DLD1 (cell line): ENCODE measurements at regions not wholly inside any gene's neighbourhood (a gene's known extent, or its start where the extent isn't known, plus 50 kb on each side); places are given as distances from the start of the nearest gene placed in this dataset.

Source experiments
- in situ Hi-C: cut with HindIII; loops from 2 replicates; pipeline ENCODE4 v1.10.0; 2017; ENCODE audit warnings: low sequenced_read_pairs

DNA sequence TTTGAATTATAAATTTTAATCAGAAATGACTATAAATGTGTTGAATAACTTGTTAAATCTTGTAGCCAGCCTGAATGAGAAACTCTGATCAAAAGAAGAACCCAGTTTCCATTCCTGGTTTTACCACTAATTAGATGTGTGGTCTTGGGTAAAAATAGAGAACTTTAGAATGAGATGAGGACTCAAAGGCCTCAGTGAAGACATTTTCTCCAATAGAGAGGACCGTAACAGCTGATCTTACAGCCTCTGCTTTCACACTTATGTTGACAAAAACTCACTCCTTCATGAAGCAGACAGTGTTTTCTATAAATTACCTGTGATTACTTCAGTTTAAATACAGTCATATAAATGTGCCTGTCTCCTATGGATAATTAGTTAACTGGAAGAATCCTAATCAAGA, 200.1 kb upstream of the MEOX2 start:
- in situ Hi-C loops: no loop called here

DNA sequence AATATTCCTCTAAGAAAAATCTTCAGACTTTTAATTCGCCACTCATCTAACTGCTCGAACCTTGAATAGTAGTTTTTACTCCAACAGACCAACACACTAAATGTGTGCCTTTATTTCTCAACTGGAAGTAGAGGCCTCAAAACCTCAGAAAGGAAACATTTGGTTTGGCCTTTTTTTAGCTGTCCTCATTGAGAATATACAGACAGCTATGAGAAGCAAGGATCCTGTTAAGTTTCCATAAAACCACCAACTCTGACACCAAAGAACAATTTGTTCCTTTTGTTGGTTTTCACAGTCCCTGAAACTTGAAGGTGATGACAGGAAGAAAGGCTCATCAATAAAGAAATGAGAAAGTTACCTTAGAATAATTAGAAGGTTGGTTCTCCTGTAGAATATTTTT, 199.2 kb upstream of the MEOX2 start:
- in situ Hi-C loops: no loop called here

- in situ Hi-C loops: no loop called here
Observed at GRCh38 chr7:15874774-15875173, 188.3 kb upstream of the MEOX2 start.

GRCh38 chr7:15870347-15870746, 183.9 kb upstream of the MEOX2 start:
- in situ Hi-C loops: no loop called here

- in situ Hi-C loops: no loop called here
Observed at GRCh38 chr7:15867441-15867840, 181.0 kb upstream of the MEOX2 start.

DNA sequence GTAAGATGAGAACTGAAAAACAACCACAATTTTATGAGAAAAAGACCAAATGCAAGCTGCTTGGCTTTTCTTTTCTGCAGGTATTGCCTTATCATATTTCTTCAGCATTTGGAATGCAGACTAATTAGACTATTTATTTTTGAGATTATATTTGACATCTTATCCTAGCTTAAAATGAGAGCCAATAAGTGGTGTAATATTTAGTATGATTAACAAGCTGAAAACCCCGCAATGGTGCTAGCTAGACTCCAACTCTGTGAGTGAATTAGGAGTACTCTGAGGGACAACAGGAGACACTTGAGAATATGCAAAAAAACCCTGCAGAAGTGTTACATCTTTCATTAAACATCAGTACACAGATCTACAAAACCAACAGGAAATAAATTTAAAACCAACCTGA, 180.3 kb upstream of the MEOX2 start:
- in situ Hi-C loops: no loop called here

- in situ Hi-C loops: no loop called here
Observed at GRCh38 chr7:15864626-15864991, 178.1 kb upstream of the MEOX2 start.

- in situ Hi-C loops: no loop called here
Observed at GRCh38 chr7:15863951-15864625, 177.6 kb upstream of the MEOX2 start.

- in situ Hi-C loops: no loop called here
Observed at GRCh38 chr7:15862781-15863165, 176.3 kb upstream of the MEOX2 start.

DNA sequence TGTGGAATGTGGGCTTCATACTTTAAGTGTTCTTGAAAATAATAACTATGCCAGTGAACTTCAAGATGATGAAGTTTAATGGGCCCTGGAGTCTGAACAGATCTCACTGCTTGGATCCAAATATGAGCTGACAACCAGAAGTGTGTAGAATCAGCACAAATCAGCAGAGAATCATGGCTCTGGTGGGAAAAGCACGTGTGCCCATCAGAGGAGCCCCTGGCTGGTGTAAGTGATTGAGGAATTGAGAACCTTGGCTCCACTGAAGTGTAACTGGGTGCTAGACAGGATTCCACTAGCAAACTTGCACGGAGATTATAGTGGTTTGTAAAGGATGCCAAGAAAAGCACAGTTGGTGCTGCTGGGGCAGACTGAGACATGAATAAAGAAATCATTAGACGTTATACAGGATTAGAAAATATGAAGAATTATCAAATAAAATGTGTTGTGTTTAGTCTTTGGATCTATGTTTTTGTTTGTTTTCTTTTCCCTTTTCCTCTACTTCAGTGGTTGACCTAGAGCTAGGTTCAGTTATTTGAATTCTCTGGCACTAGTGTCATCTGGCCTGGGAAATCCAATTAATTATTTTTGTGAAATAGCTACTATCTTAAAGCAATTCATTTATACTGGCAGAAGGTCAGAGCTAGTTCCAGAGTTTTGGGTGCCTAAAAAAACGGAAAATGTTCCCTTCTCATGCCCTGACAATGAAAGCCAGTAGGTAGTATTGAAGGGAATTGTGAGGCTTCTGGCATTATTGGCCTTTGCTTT, 175.7 kb upstream of the MEOX2 start:
- in situ Hi-C loops: no loop called here

GRCh38 chr7:15860264-15860949, 173.9 kb upstream of the MEOX2 start:
- in situ Hi-C loops: no loop called here

DNA sequence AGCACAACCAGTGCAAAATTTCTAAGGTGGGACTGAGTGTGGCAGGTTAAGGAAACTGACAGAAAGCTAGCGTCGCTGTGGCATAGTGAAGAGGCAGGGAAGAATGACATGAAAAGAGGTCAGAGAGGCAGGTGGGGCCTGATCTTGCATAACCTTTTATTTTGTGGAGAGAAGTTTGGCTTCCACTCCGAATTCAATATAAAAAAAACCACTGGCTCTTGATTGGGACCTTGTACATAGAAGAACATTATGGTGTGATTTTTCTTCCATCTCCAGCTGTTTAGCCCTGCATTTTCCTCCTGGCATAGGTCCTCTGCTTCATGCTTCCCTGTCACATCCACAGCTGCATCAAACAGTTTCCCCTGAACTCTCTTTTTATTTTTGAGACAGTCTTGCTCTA, 170.5 kb upstream of the MEOX2 start:
- in situ Hi-C loops: no loop called here

DNA sequence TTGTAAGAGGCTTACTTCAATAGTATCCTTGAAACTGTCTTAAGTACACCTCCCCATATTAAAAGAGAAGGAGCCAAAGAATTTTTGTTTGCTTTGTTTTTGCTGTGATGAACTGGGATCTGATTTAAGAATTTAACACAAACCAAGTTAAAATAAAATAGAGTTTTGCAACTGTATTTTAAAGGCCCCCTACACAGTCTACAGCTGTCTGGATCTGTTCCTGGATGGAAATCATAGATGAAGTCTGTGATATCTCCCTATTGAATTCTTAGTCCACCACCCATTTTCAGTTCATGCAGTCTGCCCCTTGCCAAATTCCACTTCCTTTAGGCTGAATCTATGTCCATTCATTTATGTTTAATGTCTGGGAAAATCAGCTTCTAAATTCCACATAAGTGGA, 169.8 kb upstream of the MEOX2 start:
- in situ Hi-C loops: no loop called here

- in situ Hi-C loops: no loop called here
Observed at GRCh38 chr7:15855525-15856109, 169.1 kb upstream of the MEOX2 start.

- in situ Hi-C loops: no loop called here
Observed at GRCh38 chr7:15854841-15855524, 168.5 kb upstream of the MEOX2 start.

DNA sequence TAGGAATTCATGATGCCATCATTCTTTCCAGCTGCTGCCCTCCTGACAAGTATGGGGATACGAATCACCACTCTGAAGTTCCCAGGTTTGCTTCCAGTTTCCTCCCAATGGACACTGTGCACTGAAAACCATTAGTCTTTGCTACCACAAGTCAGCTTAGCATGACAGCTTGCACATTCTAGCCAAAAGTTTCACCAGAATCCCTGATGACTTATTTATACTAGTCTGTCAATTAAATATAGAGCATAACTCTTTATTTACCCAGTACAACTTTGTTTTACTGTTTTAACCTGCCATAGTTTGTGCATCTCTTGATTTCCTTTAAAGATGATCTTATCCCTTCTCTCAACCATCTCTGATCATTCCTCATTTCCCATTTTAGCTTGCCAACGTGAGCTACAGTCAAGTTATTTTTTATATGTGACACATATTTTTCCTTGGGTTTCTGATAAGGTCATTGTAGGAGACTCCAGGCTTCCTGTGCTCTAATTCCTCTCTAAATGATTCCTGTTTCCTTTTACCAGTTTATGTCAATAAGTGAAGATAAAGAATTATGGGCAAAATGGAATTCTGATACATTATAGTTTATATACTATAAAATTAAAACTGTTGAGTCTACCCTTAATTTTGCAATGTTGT, 167.5 kb upstream of the MEOX2 start:
- in situ Hi-C loops: no loop called here

- in situ Hi-C loops: no loop called here
Observed at GRCh38 chr7:15851201-15851600, 164.7 kb upstream of the MEOX2 start.

GRCh38 chr7:15848901-15849300, 162.4 kb upstream of the MEOX2 start:
- in situ Hi-C loops: no loop called here

- in situ Hi-C loops: no loop called here
Observed at GRCh38 chr7:15848362-15848761, 161.9 kb upstream of the MEOX2 start.

DNA sequence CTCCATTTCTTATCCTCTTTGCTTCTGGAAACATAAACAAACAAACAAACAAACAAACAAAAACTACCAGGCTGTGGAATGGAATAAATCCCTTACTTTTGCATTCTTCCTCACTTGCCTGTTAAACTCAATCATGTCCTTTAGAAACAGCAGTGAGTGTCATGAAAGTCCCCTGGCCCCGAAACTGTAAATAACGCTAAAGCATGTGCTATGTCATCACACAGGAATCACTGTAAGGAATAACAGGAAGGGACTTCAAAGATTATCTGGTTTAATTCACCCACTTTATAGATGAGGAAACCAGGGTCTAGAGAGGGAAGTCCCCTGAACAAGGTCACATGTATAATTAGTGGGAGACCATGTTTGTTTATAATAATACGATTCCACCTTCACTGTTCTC, 159.4 kb upstream of the MEOX2 start:
- in situ Hi-C loops: no loop called here

DNA sequence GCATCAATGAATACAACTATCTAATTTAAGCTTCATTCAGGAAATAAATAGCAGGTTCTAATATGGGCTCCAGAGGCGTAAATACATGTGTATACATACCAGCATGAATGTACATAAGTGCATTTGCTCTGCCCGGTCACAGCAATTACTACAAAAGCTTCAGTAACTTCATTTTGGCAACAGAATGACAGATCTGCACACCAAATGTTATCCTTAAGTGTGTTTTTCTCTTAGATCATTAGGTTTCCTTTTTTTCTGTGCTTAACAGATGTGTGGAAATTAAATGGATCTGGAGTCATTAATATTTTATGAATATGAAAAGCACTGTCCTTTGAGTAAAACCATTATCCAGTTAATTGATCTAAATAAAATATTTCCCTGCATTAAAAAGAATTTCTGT, 159.0 kb upstream of the MEOX2 start:
- in situ Hi-C loops: no loop called here
